ENCODE measurements at regions not wholly inside any gene's neighbourhood (a gene's known extent, or its start where the extent isn't known, plus 50 kb on each side); places are given as distances from the start of the nearest gene placed in this dataset.

DNA sequence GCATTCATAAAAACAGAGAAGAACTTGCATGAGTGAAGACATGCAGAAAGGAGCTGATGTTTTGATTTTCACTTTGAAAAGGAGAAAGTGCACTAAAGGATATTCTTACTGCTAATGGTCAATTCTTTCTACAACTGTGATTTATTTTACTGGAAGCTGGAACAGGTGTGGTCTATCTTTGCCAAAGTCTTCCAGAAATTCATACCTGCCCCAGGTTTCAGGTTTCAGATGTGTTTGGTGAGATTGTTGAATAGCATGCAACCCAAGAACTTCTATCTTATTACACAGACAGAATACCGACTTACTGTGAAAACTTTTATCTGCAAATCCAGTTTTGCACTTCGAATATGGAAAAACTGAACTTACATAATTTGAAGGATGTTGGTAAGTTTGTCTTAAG, 388.3 kb downstream of the PDGFC start:
- TF ChIP-seq ZFX (IDR thresholded peaks at IDR 0.05; ENCODE audit: borderline replicate concordance), result no peak
- TF ChIP-seq, protein P1, sequence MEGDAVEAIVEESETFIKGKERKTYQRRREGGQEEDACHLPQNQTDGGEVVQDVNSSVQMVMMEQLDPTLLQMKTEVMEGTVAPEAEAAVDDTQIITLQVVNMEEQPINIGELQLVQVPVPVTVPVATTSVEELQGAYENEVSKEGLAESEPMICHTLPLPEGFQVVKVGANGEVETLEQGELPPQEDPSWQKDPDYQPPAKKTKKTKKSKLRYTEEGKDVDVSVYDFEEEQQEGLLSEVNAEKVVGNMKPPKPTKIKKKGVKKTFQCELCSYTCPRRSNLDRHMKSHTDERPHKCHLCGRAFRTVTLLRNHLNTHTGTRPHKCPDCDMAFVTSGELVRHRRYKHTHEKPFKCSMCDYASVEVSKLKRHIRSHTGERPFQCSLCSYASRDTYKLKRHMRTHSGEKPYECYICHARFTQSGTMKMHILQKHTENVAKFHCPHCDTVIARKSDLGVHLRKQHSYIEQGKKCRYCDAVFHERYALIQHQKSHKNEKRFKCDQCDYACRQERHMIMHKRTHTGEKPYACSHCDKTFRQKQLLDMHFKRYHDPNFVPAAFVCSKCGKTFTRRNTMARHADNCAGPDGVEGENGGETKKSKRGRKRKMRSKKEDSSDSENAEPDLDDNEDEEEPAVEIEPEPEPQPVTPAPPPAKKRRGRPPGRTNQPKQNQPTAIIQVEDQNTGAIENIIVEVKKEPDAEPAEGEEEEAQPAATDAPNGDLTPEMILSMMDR (IDR thresholded peaks at IDR 0.05), result no peak
- peak overlapping the region; percentile 51; the same call in 1 of the 2 replicates for H3K27ac ChIP-seq

DNA sequence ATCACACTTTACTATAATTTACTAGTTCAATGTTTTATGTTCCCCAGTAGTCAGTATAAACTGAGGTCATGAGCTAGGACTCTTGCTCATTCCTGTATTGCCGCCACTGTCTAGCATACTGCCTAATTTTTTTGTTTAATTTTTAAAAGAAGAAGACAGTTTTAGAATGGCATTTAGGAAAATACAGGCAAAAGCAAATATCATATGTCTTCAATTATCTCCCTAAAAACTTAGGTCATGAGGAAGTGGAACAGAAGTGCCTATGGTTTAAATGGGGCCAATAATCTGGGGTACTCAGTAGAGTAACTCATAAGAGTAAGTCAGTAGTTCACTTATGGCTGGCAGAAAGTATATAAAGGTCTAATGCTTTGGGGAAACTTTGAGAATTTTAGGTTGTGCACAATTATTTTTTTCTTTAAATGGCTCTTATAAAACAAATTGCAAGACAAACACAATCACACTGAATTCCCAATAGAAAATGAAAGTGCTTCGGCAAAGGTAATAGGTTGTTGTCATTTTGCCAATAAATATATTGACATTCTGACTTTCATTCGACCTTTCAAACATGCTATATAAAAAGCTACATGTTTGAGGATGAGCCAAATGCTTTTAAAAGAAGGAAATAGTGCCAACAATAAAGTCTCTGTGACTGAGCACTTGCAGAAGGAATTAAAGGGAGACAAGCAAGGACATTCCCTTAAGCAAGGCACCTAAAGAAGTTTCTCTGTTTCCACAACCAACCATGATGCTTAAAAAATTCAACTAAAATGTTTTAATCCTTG, 390.1 kb downstream of the PDGFC start:
- no peak for TF ChIP-seq ZFX (IDR thresholded peaks at IDR 0.05; ENCODE audit: borderline replicate concordance)
- TF ChIP-seq, protein P1 (IDR thresholded peaks at IDR 0.05), result no peak
- H3K27ac ChIP-seq, result no peak overlapping the region

DNA sequence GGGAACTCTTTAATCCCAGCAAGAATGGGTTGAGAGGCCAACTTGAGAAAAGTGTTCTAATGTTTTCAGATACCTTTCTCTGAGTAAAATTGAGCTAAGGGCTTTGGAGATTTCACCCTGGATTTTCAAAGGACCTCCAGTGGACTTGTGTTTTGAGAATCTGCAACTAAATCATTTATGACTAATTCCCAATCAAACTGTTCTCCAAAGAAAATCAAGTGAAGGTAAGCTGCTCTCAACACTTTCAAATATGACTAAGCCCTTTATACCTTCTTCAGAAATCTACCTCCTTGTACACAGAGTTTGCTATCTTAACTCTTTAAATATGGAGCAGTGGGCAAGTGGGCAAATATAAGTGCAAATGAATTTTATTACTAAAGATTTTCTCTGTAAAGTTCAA, 392.9 kb downstream of the PDGFC start:
- TF ChIP-seq, protein P1 (IDR thresholded peaks at IDR 0.05), result no peak
- TF ChIP-seq ZFX (IDR thresholded peaks at IDR 0.05; ENCODE audit: borderline replicate concordance), result no peak
- no peak overlapping the region for H3K27ac ChIP-seq

DNA sequence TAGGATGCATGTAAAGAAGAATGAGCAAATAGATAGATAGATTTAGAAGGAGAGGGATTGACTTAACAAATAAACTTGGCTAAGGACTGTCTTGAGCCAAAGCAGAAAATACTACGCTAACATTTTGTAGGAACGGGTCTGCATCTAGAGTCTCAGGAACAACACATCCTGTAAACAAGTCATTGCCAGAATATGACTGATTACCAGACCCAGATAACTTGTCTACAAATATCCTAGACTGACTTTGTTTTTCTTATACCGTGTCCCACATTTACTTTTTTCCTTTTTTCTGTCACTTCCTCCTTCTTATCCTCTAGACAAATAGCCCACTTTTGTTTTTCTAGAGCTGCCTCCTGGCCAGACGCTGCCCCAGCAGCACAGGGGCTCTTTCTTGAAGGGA, 393.6 kb downstream of the PDGFC start:
- H3K27ac ChIP-seq, result no peak overlapping the region
- TF ChIP-seq ZFX (IDR thresholded peaks at IDR 0.05; ENCODE audit: borderline replicate concordance), result no peak
- TF ChIP-seq, protein P1 (IDR thresholded peaks at IDR 0.05), result no peak

DNA sequence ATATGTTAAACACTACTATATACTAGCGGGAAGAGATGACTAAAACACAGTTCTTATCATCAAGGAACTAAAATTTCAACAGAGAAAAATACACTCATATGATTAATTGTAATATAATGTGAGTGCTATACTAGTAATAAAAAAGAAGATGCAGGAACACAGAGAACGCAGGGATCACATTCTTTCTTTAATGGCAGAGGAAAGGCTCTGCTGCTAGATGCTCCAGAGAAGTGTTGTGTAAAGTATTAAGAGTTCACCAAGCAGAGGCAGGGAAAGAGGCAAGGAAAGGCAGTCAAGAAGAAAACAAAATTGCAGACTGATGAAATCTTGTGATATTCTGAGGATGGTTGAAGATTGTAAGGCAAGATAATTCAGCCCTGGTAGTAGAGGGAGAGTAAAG, 394.7 kb downstream of the PDGFC start:
- no peak overlapping the region for H3K27ac ChIP-seq
- no peak for TF ChIP-seq ZFX (IDR thresholded peaks at IDR 0.05; ENCODE audit: borderline replicate concordance)
- TF ChIP-seq, protein P1 (IDR thresholded peaks at IDR 0.05), result no peak

DNA sequence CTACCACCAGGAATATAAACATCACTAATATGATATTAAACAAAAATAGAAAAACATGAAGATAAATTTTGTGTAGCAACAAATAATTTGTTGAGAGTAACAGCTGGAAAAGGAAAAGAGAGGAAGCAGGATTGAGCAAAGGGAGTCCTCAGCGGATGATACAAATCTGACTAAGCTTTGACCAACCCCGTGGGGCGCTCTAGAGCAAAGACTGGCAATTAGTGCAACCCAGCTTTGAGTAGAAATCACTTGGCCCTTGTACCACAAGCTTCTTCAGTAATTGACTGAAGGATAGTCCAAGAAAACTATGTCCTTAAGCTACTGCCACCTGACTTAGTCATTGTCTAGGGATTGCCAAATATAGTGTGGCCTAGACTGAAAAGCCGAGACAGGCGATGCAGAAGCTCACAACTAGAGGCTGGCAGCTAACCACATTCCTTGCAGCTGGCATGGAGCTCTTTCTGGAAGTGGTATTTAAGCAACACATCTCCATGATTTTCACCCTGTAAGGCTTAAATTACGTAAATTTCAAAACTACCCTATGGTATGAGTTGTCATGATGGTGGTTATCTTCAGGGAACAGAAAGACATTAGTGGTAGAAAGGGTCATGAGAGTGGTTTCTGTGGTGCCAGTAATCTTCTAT, 396.0 kb downstream of the PDGFC start:
- no peak for TF ChIP-seq ZFX (IDR thresholded peaks at IDR 0.05; ENCODE audit: borderline replicate concordance)
- TF ChIP-seq, protein P1 (IDR thresholded peaks at IDR 0.05), result no peak

DNA sequence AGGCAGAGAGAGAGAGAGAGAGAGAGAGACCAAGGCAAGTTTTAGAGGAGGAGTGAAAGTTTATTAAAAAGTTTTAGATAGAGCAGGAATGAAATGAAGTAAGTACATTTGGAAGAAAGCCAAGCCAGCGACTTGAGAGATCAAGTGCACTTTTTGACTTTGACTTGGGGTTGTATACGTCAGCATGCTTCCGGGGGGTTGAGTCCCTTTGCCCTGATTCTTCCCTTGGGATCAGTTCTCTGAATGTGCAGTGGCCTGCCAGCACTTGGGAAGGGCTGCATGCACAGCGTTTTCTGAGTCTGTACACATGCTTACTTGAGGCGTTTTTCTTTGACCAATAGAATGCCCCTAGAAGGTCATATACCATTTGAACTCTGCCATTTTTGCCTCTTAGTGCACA, 400.5 kb downstream of the PDGFC start:
- TF ChIP-seq, protein P1 (IDR thresholded peaks at IDR 0.05), result no peak
- TF ChIP-seq ZFX (IDR thresholded peaks at IDR 0.05; ENCODE audit: borderline replicate concordance), result no peak
- H3K27ac ChIP-seq, result no peak overlapping the region

More for the DNA sequence above, 396.0 kb downstream of the PDGFC start:
- H3K27ac ChIP-seq, result no peak overlapping the region

Data from 22Rv1 (cell line).